ENCODE measurements at regions not wholly inside any gene's neighbourhood (a gene's known extent, or its start where the extent isn't known, plus 50 kb on each side); places are given as distances from the start of the nearest gene placed in this dataset.

DNA sequence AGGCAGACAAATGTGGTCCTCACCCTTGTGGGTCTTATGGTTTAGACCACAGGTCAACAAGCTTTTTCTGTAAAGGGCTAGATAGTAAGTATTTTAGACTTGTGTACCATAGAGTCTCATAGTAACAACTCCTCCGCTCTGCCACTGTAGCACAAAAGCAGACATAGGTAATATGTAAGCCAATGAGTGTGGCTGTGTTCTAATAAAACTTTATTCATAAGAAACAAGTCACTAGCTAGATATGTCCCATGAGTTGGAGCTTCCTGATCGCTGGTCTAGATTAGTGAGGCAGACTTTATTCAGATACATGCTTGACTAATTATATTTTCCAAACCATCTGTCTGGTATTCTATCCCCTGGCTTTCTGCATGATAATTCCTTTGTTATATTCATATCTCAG is 196.4 kb upstream of the TSHZ2 start:
- Histone ChIP-seq H3K4me1 (no peaks in the 10 kb centered on the region), H3K4me3 (no peak overlapping the region), H3K36me3 (no peaks in the 10 kb centered on the region), H3K27me3 (no peaks in the 10 kb centered on the region), H3K9me3 (no peaks in the 10 kb centered on the region), H3K27ac (no peak overlapping the region)
- TF ChIP-seq POLR2A (IDR thresholded peaks at IDR 0.05) (no peak), POLR2AphosphoS5 (IDR thresholded peaks at IDR 0.05) (no peak), EP300 (IDR thresholded peaks at IDR 0.05) (no peak)
- TF ChIP-seq, protein P1, sequence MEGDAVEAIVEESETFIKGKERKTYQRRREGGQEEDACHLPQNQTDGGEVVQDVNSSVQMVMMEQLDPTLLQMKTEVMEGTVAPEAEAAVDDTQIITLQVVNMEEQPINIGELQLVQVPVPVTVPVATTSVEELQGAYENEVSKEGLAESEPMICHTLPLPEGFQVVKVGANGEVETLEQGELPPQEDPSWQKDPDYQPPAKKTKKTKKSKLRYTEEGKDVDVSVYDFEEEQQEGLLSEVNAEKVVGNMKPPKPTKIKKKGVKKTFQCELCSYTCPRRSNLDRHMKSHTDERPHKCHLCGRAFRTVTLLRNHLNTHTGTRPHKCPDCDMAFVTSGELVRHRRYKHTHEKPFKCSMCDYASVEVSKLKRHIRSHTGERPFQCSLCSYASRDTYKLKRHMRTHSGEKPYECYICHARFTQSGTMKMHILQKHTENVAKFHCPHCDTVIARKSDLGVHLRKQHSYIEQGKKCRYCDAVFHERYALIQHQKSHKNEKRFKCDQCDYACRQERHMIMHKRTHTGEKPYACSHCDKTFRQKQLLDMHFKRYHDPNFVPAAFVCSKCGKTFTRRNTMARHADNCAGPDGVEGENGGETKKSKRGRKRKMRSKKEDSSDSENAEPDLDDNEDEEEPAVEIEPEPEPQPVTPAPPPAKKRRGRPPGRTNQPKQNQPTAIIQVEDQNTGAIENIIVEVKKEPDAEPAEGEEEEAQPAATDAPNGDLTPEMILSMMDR (IDR thresholded peaks at IDR 0.05), result no peak
- ATAC-seq, result no peak
- WGBS, 2 donors (ENCODE audit: low coverage in 1 of 2), result 97 to 100% methylated on average over 2 of the region's 2 CpGs

DNA sequence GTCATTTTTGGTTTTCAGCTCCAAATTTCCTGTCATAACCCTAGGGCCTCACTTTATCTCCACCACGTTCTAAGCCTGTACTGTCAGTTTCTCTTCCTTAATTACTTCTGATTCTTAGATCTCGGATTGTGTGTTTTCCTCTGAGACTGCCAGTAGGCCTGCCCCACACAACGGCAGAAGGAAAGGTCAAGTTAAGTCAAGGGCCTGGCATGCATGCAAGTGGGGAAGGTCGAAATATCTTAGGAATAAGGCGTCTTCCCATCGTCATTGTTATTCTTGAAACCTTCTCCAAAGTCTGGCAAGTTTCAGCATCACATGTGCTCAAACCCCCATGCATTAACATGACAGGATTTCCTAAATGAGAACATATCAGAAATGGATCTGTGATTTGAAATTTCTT is 203.5 kb upstream of the TSHZ2 start:
- ATAC-seq, result no peak
- Histone ChIP-seq H3K9me3 (no peaks in the 10 kb centered on the region), H3K36me3 (no peaks in the 10 kb centered on the region), H3K27me3 (no peaks in the 10 kb centered on the region), H3K4me3 (no peak overlapping the region), H3K27ac (no peak overlapping the region), H3K4me1 (no peaks in the 10 kb centered on the region)
- TF ChIP-seq, protein P1 (IDR thresholded peaks at IDR 0.05), result no peak
- 23 to 26% methylated on average over 5 to 6 of the region's 6 CpGs for WGBS, 2 donors (ENCODE audit: low coverage in 1 of 2)

DNA sequence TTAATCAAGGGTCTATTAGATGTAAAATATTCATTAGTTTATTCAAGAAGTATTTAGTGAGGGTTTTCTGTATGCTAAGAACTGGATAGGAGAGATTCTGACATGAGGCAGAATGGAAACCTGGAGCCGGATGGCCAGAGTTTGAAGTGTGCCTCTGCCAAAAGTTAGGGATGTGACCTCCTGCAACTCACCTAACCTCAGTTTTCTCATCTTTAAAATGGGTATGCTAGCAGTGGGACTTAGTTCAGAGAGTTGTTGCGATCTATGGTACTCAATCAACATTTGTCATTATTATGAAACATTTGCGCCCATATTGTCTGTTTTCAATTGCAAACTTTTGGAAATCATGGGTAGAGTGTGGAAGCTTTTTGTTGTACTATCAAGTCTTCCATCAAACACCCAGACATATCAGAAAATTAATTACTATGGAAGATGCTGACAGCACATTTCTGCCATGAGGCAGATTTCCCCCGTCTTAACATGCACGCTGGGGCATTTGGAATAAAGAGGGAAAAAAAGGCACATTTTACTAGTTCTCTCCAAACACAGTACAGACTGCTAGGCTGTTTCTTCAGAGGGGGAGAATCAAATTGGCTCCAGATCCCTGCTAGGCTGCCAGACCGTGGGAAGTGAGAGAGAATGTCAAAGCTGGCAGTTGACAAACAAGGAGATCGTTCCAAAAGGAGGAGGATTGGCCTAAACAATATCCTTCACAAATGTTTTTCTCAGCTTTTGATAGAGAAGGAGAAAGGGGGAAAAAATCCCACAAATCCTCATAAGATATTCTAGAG is 205.3 kb upstream of the TSHZ2 start:
- Histone ChIP-seq H3K36me3 (no peaks in the 10 kb centered on the region), H3K4me1 (no peaks in the 10 kb centered on the region), H3K4me3 (no peak overlapping the region), H3K27ac (no peak overlapping the region), H3K27me3 (no peaks in the 10 kb centered on the region), H3K9me3 (no peaks in the 10 kb centered on the region)
- TF ChIP-seq, protein P1 (IDR thresholded peaks at IDR 0.05), result no peak
- TF ChIP-seq EP300 (IDR thresholded peaks at IDR 0.05), result no peak
- no peak for TF ChIP-seq POLR2AphosphoS5 (IDR thresholded peaks at IDR 0.05)
- no peak for TF ChIP-seq POLR2A (IDR thresholded peaks at IDR 0.05)
- 58 to 61% methylated on average over 6 to 7 of the region's 7 CpGs for WGBS, 2 donors (ENCODE audit: low coverage in 1 of 2)
- no peak for ATAC-seq

DNA sequence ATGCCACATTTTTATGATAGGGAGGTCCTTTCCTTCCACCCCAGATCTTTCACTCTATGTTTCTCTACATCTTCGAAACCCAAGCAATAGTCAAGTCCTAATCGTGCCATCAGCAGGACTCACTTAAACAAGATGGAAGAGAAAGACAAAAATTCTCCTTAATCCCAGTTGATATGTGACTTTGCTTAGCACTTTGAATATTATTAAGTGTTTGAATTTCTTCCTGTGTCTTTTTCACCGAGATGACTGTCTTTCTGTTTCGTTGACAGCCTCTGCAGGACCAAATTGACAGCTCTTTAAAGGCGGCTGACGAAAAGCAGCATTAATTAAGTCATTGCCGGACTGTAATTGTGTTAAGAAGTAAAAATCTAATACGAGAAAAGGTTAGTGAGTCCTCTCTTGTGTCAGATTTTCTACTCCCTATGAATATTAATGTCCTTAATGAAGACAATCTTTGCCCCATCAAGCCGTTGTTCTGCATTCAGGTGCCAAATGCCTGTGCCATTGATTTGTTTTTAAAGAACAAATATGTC is 208.8 kb upstream of the TSHZ2 start:
- H3K27ac ChIP-seq, result no peak overlapping the region
- H3K9me3 ChIP-seq, result no peaks in the 10 kb centered on the region
- no peaks in the 10 kb centered on the region for H3K4me1 ChIP-seq
- H3K36me3 ChIP-seq, result no peaks in the 10 kb centered on the region
- H3K4me3 ChIP-seq, result no peak overlapping the region
- ATAC-seq, result no peak
- no peak for TF ChIP-seq EP300 (IDR thresholded peaks at IDR 0.05)
- TF ChIP-seq, protein P1 (IDR thresholded peaks at IDR 0.05), result no peak
- TF ChIP-seq POLR2A (IDR thresholded peaks at IDR 0.05), result no peak
- no peak for TF ChIP-seq POLR2AphosphoS5 (IDR thresholded peaks at IDR 0.05)
- H3K27me3 ChIP-seq, result no peaks in the 10 kb centered on the region
- 79 to 83% methylated on average over 9 of the region's 9 CpGs for WGBS, 2 donors (ENCODE audit: low coverage in 1 of 2)

DNA sequence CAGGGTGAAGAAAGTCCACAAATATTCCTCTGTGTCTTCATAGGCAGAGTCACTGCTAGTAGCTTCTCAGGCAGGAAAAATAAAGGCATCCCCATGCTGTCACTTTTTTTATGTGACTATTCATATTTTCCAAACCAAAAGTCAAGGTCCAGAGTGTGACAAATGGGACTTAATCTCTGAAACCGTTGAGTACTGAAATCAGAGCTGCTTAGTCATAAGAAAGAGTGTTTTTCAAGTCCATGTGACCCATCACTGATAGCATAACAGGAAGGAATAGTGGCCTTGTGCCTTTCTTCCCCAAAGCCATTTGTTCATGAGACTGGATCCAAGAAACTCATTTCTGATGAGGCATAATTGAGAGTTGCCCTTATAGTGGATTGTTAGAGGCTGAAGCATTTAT is 210.3 kb upstream of the TSHZ2 start:
- Histone ChIP-seq H3K27me3 (no peaks in the 10 kb centered on the region), H3K4me1 (no peaks in the 10 kb centered on the region), H3K9me3 (no peaks in the 10 kb centered on the region), H3K4me3 (no peak overlapping the region), H3K27ac (no peak overlapping the region), H3K36me3 (no peaks in the 10 kb centered on the region)
- WGBS, 2 donors (ENCODE audit: low coverage in 1 of 2), result 9 to 14% methylated on average over 1 of the region's 1 CpG
- TF ChIP-seq EP300 (IDR thresholded peaks at IDR 0.05), result no peak
- TF ChIP-seq POLR2AphosphoS5 (IDR thresholded peaks at IDR 0.05), result no peak
- no peak for TF ChIP-seq POLR2A (IDR thresholded peaks at IDR 0.05)
- TF ChIP-seq, protein P1 (IDR thresholded peaks at IDR 0.05), result no peak
- no peak for ATAC-seq

Data from gastroesophageal sphincter (tissue), 4 donors.